ENCODE measurements at regions not wholly inside any gene's neighbourhood (a gene's known extent, or its start where the extent isn't known, plus 50 kb on each side); places are given as distances from the start of the nearest gene placed in this dataset.

- no peak for TF ChIP-seq CTCF (IDR thresholded peaks at IDR 0.05)
- no peak for TF ChIP-seq POLR2A (IDR thresholded peaks at IDR 0.05)
Observed at GRCh38 chr2:123916051-123916450, 109.0 kb upstream of the CNTNAP5 start.

Measured in right lobe of liver (tissue), 4 donors.